Activated CD4-positive, alpha-beta T cell treated with anti-CD3 and anti-CD28 coated beads for 36 hours (primary cell): ENCODE measurements at regions not wholly inside any gene's neighbourhood (a gene's known extent, or its start where the extent isn't known, plus 50 kb on each side); places are given as distances from the start of the nearest gene placed in this dataset.
"Not testable (repeated sequence)": the region's sequence is repeated elsewhere in the genome, so short reads cannot be mapped to it uniquely, and the experiment has no call there.

Source experiments
- ATAC-seq: fragments of 200-7000 bp; cut with Tn5 transposase; one replicate; pipeline ENCODE4 v1.10.0; 2021; ENCODE audit warnings: mild to moderate bottlenecking, moderate library complexity
- CTCF ChIA-PET: fragments of 350-600 bp; sonication (Branson Sonifier 250); formaldehyde crosslinking; loops from one replicate; lab custom pipeline; 2021; ENCODE audit warnings: antibody characterized with exemption; lab: Charles Lee
- POLR2A ChIA-PET: fragments of 350-600 bp; sonication (Branson Sonifier 250); formaldehyde crosslinking; loops from one replicate; lab custom pipeline; 2021; ENCODE audit warnings: antibody characterized with exemption, inconsistent platforms; lab: Charles Lee
- DNase-seq: peaks from one replicate; pipeline ENCODE4 v3.0.0-alpha.2; 2020
- H3K27ac Mint-ChIP-seq: one replicate; pipeline ENCODE4 v1.8.0; 2021; ENCODE audit warnings: mixed read lengths
- H3K27me3 Mint-ChIP-seq: one replicate; pipeline ENCODE4 v1.8.0; 2021; ENCODE audit warnings: mixed read lengths
- H3K36me3 Mint-ChIP-seq: one replicate; pipeline ENCODE4 v1.8.0; 2021; ENCODE audit warnings: low read depth, mixed read lengths
- H3K4me1 Mint-ChIP-seq: one replicate; pipeline ENCODE4 v1.8.0; 2021; ENCODE audit warnings: mixed read lengths
- H3K4me3 Mint-ChIP-seq: one replicate; pipeline ENCODE4 v1.8.0; 2021; ENCODE audit warnings: mild to moderate bottlenecking, moderate library complexity, mixed read lengths
- H3K9me3 Mint-ChIP-seq: one replicate; pipeline ENCODE4 v1.8.0; 2021; ENCODE audit warnings: low read depth, mixed read lengths
- intact Hi-C, 2 experiments: fragments of 100-400 bp; cut with DNase I in 1 of 2; cut with micrococcal nuclease in 1 of 2; formaldehyde crosslinking; loops; one replicate each; pipeline versions ENCODE4 v1.14.2 to v1.15.1; 2022 to 2024; cut with DNase I, micrococcal nuclease

DNA sequence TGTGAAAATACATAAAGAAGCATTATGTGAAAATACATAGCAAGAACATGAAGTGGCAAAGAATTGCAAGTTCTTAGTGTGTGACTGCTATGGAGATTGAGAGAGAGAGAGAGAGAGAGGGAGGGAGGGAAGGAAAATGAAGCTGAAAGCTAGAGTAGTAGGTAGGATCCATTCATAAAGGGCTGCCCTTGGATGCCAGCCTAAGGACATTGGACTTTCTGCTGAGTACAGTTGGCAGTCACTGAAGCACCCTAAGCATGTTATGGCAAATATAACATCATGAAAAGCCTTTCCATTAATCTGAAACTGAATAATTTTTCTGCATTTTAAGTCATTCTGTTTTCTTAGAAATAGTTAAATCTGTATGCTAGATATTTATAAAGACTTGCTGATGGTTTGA, 333.4 kb upstream of the NBPF12 start:
- H3K27ac Mint-ChIP-seq, CTCF ChIA-PET, H3K9me3 Mint-ChIP-seq, intact Hi-C loops, H3K36me3 Mint-ChIP-seq, ATAC-seq, POLR2A ChIA-PET, DNase-seq, H3K4me3 Mint-ChIP-seq, H3K4me1 Mint-ChIP-seq, H3K27me3 Mint-ChIP-seq: not testable (repeated sequence)

GRCh38 chr1:146600720-146601307, 337.3 kb upstream of the NBPF12 start:
- ATAC-seq: not testable (repeated sequence)

DNA sequence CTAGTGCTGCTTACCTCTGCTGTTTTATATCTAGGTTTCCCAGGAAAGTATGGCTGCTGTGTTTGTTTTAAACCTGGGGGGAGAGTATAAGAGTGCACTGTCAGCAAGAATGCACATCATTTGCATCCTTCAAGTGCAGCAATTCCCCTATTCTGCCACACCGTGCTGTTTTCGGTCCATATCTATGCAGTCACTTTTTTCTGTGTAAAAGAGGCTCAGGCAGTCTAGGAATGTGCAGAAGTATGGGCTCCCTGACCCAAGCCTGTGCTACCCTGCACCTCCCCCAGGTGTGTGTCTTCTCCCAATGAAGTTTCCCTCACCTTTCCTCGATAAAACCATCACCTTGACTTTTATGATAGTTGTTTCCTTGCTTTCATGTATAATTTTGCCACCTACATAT, 338.2 kb upstream of the NBPF12 start:
- H3K27ac Mint-ChIP-seq, H3K9me3 Mint-ChIP-seq, DNase-seq, CTCF ChIA-PET, H3K27me3 Mint-ChIP-seq, H3K4me3 Mint-ChIP-seq, ATAC-seq, intact Hi-C loops, POLR2A ChIA-PET, H3K36me3 Mint-ChIP-seq, H3K4me1 Mint-ChIP-seq: not testable (repeated sequence)

More at GRCh38 chr1:146600720-146601307, 337.3 kb upstream of the NBPF12 start:
- H3K36me3 Mint-ChIP-seq, H3K9me3 Mint-ChIP-seq, CTCF ChIA-PET, intact Hi-C loops, H3K27ac Mint-ChIP-seq, DNase-seq, H3K4me3 Mint-ChIP-seq, H3K27me3 Mint-ChIP-seq, POLR2A ChIA-PET, H3K4me1 Mint-ChIP-seq: not testable (repeated sequence)

DNA sequence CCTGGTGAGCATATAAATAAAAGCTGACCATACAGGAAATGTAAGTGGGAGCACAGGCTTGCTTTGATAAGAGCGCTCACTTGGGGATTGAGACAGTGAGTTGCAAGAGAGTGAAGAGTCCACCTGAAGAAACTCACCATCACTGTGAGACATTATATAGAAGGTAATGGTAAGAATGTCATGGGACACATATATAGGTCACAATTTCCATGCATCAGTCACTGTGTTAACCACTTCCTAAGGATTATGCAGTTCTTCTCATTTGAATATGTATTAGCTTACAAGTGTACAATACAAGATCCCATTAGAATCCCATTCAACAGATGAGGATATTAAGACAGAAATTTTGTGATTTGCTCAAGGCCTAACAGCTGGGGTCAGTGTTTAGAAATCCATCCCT, 352.4 kb upstream of the NOTCH2NLA start:
- DNase-seq, H3K27ac Mint-ChIP-seq, H3K4me3 Mint-ChIP-seq, POLR2A ChIA-PET, ATAC-seq, H3K36me3 Mint-ChIP-seq, H3K4me1 Mint-ChIP-seq, H3K9me3 Mint-ChIP-seq, CTCF ChIA-PET, intact Hi-C loops, H3K27me3 Mint-ChIP-seq: not testable (repeated sequence)

GRCh38 chr1:146567541-146567940, 338.7 kb upstream of the NOTCH2NLA start:
- H3K9me3 Mint-ChIP-seq, H3K27ac Mint-ChIP-seq, H3K4me3 Mint-ChIP-seq, DNase-seq, H3K27me3 Mint-ChIP-seq, intact Hi-C loops, ATAC-seq, H3K4me1 Mint-ChIP-seq, CTCF ChIA-PET, POLR2A ChIA-PET, H3K36me3 Mint-ChIP-seq: not testable (repeated sequence)

DNA sequence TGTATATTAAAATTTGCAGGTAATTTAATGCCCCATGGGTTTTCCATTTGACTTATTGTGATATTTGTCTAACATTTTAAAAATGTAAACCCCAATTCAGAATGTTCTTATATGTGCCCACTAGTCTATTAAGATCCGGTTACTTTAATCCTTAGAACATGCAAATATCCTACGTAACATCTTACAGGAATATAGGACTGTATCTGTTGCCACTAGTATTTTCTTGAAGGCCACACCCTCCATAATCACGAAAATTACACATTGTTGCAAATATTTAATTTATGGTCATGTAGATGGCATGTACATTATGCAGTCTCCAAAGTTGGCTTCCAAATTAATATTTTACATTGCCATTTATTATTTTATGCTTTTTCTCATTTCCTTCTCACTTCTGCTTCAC, 329.2 kb upstream of the NOTCH2NLA start:
- POLR2A ChIA-PET, CTCF ChIA-PET, intact Hi-C loops, ATAC-seq, H3K27me3 Mint-ChIP-seq, DNase-seq, H3K4me1 Mint-ChIP-seq, H3K27ac Mint-ChIP-seq, H3K9me3 Mint-ChIP-seq, H3K4me3 Mint-ChIP-seq, H3K36me3 Mint-ChIP-seq: not testable (repeated sequence)

GRCh38 chr1:146556405-146556804, 327.6 kb upstream of the NOTCH2NLA start:
- DNase-seq, H3K27ac Mint-ChIP-seq, H3K36me3 Mint-ChIP-seq, intact Hi-C loops, POLR2A ChIA-PET, H3K27me3 Mint-ChIP-seq, H3K4me1 Mint-ChIP-seq, H3K4me3 Mint-ChIP-seq, CTCF ChIA-PET, H3K9me3 Mint-ChIP-seq, ATAC-seq: not testable (repeated sequence)

- H3K27me3 Mint-ChIP-seq, H3K4me3 Mint-ChIP-seq, H3K4me1 Mint-ChIP-seq, CTCF ChIA-PET, H3K27ac Mint-ChIP-seq, DNase-seq, H3K9me3 Mint-ChIP-seq, ATAC-seq, H3K36me3 Mint-ChIP-seq, intact Hi-C loops, POLR2A ChIA-PET: not testable (repeated sequence)
Observed at GRCh38 chr1:146552414-146552813, 323.6 kb upstream of the NOTCH2NLA start.

GRCh38 chr1:146548684-146549083, 319.9 kb upstream of the NOTCH2NLA start:
- H3K27me3 Mint-ChIP-seq, CTCF ChIA-PET, H3K27ac Mint-ChIP-seq, ATAC-seq, intact Hi-C loops, H3K9me3 Mint-ChIP-seq, DNase-seq, H3K4me1 Mint-ChIP-seq, H3K36me3 Mint-ChIP-seq, H3K4me3 Mint-ChIP-seq, POLR2A ChIA-PET: not testable (repeated sequence)

GRCh38 chr1:146546189-146546588, 317.4 kb upstream of the NOTCH2NLA start:
- ATAC-seq, H3K9me3 Mint-ChIP-seq, H3K4me1 Mint-ChIP-seq, POLR2A ChIA-PET, intact Hi-C loops, DNase-seq, H3K4me3 Mint-ChIP-seq, H3K36me3 Mint-ChIP-seq, CTCF ChIA-PET, H3K27me3 Mint-ChIP-seq, H3K27ac Mint-ChIP-seq: not testable (repeated sequence)

DNA sequence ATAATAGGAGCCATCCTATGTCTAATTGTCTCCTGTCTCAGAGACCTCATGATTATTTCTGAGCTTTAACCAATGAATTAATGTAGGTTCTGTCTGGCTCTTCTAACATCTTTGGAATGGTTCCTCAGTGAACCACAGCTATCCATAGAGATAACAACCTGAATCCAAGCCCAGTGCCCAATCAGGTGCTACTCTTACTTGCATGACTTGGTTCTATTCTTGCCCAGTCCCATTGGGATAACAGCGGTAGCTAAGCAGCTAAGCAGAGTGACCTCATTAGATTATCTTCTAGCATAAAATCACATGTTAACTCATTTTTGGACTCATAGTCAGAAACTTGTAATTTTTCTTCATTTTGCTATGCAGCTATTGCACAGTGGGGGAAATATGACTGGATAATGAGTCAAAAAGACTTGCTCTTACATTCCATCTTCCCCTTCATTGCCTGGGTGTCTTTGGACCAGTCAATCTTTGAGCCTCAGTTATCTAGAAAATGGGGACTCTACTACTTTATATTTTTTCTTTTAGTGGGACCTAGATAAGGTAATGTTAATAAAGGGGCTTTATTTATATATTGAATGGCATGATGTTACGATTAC, 309.1 kb upstream of the NOTCH2NLA start:
- H3K4me1 Mint-ChIP-seq, H3K4me3 Mint-ChIP-seq, CTCF ChIA-PET, DNase-seq, intact Hi-C loops, H3K27me3 Mint-ChIP-seq, H3K36me3 Mint-ChIP-seq, H3K27ac Mint-ChIP-seq, H3K9me3 Mint-ChIP-seq, POLR2A ChIA-PET: not testable (repeated sequence)
- ATAC-seq: peak; percentile 69

GRCh38 chr1:146536028-146536427, 307.2 kb upstream of the NOTCH2NLA start:
- H3K36me3 Mint-ChIP-seq, H3K4me3 Mint-ChIP-seq, H3K27ac Mint-ChIP-seq, CTCF ChIA-PET, intact Hi-C loops, H3K9me3 Mint-ChIP-seq, DNase-seq, H3K27me3 Mint-ChIP-seq, H3K4me1 Mint-ChIP-seq, POLR2A ChIA-PET: not testable (repeated sequence)
- peak; percentile 76 for ATAC-seq
